Muscle of back (tissue), 3 donors: ENCODE measurements at regions not wholly inside any gene's neighbourhood (a gene's known extent, or its start where the extent isn't known, plus 50 kb on each side); places are given as distances from the start of the nearest gene placed in this dataset.
A peak's percentile ranks its signal among the peaks of the same experiment; 100 is the strongest.

Experiments
- DNase-seq, 3 donors: peaks; one replicate each; pipeline versions ENCODE4 v3.0.0 to v3.0.0-alpha.2; 2013

DNA sequence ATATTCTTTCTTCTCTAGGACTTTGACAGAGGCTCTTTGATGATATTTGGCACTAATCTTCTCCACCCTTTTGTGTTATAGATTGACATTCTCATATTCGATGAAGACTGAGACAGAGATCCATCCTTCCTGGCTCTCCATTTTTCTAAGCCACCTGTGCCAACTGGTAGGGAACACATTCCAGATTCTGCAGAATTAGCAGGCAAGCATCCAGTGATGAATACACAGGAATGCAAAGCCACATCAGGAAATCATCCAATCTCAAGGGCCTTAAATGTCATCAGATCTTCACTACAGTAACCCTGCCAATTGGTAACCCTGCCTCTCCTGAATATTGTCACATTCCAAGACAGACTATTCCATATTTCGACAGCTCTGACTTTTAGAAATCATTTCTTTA lies 718.4 kb upstream of the API5 start:
- peak in 2 of 3 donors; percentile 9 to 34 for DNase-seq

DNA sequence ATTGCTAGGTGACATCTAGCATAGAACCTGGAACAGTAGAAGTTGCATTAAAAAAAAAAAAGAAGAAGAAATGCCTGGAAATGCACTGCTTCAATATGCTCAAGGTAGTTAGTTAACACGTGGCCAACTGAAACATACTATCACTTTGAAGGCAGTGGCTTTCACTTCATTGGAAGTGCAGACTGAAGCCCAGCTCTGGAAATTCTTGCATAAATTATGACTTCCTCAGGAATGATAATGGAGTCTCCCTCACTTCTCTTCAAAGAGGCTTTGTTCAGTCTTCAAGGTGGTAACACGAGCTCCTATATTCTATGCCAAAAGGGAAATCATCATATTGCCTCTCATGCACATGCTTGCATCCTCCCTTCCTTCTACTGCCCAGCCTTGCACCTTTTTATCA lies 715.9 kb upstream of the API5 start:
- DNase-seq: no peak

DNA sequence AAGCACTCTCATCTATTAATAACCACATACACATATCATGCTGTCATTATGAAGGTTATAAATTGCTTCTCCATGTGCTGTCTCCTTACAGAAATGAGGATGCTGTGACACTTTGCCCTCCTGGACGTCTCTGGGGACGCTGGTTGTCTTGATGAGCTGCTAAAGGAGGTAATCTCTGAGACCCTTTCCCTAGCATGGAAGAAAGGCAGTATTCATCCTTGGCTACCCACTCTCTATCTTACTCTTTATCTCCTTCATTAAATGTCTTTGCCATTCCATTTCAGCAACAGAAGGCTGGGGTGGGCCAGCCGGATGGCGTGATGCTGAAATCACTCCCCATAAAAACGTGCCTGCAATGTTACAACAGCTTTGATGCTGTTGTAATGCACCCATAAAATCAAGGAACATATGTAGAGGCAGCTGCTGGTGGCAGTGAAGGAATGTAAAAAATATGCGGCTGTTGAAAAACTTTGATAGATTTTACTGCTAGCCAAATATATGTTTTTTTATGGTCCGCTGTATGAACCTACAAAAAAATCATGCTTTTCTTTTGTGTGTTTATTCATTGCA lies 715.1 kb upstream of the API5 start:
- DNase-seq: no peak

DNA sequence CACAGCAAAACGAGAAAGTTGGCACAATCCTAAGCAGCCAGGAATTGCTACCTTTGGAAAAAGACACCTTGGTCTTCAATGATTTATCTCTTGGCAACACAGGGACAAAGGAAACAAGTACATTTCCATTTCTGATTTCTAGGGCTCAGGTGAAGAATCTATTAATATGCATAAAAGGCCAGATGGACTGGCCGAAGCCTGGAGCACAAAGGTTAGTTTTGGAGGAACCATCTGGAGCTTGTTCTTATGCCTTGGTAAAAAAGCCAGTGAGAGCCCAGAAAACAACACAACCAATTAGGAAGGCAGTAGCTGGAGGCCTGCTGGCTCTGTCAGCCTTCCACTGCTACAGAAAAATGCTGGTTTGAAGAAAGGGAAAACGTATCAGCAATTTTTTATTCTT lies 713.5 kb upstream of the API5 start:
- DNase-seq: no peak

DNA sequence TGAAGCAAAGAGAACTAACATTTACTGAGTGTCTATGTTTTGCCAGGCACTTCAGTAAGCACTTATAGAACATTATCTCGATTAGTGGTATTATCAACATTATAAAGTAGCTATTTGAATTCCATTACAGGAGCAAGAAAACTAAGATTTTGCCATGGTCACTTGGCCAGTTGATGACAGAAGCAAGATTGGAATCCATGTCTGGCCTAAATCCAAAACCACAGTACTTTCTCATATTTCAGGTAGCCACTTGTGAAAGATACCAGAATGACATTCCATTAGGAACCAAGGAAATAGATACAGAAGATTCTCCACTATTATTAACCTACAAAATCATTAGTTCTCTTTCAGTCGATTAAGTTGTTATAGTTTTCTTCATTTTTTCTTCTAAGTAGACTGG lies 691.0 kb upstream of the API5 start:
- DNase-seq: no peak

DNA sequence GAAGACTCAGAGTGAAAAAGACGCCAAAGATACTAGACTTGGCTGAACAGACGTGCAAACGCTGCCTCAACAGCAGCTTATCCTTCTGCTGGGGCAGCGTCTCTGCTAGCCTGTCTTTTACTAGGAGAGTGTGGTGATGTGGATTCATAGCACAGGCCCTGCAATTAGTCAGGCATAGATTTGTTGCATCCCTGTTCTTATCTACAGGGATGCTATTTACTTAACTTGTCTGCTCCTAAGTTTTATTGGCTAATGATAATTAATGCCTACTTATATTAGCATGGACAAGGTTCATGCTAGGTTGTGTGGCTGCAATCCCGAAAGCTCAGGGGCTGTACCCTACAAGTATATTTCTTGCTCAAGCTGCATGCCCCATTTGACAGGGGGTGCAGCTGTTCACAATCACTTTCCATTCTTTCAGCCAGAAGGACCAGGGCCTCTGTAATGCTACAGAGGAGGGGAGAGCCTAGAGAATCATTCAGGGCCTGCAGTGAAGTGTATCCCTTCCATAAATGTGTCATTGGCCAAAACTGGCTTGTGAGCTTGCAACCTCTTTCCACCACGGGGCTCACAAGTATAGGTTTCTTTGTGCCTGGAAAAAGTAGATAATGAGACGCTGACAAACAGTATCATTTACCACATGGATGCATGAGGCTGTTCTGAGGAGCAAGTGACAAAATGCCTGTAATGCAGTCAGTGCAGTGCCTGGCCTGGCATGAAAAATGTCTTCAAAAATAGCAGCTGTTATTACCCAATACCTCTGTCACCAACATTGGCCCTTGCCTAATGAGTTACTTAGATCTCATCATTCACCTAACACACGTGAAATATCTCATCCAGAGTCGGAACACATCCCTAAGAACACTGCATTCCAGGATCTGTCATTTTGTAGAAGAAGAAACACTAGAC lies 685.8 kb upstream of the API5 start:
- DNase-seq: no peak

DNA sequence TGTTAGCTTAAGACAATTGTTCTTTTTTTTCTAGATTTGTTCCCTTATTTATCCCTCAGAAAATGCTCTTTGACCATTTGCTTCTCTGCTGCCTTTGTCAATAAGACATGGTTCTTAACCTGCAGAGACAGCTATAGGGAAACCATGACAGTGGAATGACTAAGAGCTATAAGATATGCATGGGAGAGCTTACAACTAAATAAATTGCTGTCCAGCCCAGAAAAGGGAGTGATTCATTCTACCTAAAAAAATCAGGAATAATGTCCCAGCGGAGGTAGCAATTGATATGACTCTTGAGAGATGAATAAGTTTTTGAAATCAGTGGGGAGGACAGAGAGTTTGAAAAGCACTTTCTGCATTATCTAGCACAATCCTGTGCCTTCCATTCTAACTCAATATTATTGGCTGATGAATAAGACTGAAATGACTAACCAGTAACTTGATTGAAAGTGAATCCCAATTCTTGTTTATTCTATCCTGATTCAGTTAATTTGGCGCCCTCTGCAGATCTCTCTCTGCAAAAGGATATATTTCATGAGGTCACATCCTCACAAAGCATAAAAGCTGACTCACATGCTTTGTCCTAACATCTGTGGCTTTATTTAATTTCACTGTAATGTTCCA lies 680.5 kb upstream of the API5 start:
- peak; percentile 23 to 34 (median 27) for DNase-seq

DNA sequence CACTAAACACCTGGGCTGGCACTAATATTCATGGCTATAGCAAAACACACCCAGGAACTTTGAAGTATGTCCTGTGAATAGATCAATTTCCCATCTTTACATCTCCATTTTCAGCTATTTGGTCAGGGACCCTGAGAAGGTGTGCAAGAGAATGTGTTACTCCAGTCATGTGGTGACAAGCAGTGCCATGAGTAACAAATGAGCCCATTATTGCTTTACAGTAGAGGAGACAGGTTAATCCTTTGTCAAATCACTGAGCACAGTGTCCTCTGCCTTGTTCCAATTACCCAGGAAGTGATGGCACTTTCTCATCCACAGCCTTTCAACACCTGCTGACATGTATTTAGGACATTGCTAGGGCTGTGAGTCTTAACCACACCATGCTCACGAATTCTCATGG lies 664.8 kb upstream of the API5 start:
- no peak for DNase-seq

DNA sequence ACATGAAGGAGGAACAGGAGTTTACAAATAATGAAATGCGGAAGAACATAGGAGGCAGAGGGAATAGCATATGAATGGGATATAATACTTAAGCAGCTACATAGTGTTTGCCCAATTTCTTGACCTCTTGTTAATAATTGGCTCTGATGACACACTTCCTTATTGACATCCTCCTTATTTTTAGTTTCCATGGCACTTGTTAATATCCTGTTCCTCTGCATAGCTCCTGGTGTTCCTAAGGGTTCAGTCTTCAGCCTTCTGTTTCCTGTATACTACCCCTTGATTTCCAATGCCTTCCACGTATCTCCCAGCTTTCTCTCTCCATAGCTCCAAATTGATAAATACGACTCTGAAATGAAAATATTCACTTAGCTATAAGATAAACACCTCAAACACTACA lies 663.8 kb upstream of the API5 start:
- no peak for DNase-seq

DNA sequence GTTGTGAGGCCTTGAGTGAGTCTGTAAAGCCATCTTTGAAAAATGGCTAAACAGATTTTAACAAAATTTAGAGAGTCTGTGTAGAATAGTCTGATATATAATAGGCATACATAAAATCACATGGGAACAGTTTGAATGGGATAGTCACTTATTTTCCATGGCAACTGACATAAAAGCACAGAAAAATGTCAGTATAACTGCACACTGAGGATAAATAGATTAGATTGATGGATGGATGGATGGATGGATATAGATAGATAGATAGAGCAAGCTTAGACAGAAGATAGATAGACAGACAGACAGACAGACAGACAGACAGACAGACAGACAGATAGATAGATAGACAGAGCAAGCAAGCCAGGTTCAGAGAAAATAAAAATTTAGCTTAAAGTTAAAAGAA lies 660.2 kb upstream of the API5 start:
- DNase-seq: no peak

DNA sequence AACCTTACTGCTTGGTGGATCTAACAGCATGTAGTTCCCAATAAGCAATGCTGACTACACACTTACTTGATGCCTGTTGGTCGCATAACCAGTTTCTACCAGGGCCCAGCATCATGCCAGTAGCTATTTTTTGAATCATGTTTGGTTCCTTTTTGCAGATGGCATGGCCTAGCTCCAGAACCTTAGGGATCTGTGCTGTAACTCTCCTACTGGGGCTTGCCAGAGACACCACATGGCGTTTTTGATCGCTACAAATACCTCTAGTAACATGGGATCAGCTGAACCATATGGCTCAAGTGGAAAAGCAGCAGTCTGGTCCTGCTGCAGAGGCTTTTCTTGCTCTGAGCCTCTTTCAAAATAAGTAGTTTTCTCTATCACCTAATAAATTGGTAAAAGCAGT lies 654.6 kb upstream of the API5 start:
- no peak for DNase-seq

DNA sequence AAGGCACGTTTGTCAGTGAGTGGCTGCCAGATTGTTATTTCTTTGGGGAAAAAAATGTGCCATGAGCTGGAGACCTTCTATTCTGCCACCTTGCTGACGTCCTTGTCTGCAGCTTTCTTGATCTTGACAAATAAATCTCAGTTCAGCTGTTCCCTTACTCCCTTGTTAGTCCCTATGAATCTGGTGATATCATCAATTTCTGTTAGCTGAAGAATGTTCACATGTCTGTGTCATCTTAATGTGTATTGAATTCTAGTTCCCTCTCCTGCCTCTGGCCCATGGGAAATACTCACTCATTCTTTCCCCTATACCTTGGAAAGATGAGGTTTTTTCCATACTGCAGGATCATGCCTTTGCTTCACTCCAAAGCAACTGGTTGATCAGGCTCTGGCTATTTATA lies 649.9 kb upstream of the API5 start:
- DNase-seq: no peak

DNA sequence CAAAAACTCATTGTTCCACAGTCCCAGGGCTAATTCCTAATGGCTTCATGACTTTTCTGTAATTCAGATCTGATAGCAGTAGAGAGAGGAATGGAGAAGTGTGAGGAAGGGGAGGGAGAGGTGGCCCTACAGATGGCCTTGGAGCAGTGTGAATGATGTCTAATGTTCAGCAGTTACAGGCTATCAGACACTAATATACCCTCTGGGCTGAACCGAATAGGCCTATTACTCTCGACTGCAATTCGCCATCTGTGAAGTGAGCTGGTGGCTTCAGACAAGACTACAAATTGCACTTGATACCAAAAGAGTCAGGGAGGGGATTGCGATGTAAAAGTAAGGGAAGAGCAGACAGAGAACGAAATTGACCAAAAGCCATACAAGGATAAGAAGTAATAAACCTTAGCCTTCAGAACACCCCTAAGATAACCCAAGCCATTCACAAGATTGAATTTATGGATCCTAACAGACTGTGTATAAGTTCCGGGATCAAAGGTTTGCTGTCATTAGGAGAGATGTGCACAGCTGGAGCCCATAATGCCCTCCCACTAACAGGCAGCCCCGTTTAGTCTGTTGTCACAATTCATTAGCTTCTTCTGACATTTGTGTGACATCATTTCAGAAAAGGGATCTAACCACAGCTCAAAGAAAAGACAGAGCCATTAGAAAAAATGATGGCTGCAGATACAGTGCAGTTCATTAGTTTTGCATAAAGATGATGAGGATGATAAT lies 642.4 kb upstream of the API5 start:
- DNase-seq: no peak

DNA sequence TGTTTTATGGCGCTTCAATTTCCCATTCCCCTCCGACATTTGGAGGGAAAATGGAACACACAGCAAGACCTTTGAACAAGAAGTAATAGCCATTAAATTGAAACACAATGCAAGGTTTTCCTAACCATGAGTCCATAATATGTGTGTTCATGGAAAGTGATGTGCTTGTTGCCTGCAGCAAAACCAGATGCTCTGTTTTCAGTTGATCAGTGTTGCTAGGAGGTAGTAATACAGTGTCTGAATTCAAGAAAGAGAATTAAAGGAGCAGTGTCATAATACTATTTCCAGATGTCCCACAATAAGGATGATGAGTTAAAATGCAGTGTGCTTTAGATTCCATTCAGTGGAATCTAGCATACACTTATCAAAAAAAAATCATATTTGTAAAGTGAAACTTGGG lies 637.4 kb upstream of the API5 start:
- DNase-seq: peak in 2 of 3 donors; percentile 22 to 47

DNA sequence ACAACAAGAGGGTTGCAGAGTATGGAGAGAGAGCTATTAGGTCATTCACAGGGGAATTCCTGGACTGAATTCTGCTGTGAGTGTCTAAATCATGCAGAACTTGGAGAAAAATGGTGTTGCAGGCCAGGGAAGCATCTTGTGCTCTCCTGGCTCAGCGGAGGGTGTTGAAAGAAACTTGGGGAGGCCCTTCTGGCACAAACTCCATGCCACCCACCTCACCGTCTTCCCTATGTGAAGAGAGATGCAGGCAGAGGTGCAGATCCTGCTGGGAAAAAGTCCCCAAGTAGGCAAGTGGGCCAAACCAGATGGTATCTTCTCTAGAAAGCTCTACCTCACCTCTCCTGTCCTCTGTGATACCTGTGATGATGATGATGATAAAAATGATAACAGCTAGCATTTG lies 604.3 kb upstream of the API5 start:
- no peak for DNase-seq

DNA sequence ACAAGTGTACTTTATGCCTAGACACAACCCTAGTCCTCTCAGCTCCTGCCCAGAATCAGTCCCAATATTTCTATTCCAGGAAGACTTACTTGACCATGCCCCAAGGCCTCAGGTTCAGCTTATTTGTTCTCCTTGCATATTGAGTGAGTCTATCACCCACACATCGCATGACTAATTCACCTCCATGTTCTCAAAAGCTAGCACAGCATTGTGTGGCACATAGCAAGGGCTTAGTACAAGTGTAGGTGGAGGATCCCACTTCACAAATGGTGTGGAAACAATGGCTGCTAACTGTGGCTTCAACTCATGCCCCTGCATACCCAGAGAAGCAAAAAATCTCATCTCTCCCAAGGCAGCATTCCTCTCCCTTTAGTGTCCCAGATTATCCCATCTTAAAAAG lies 602.6 kb upstream of the API5 start:
- no peak for DNase-seq

DNA sequence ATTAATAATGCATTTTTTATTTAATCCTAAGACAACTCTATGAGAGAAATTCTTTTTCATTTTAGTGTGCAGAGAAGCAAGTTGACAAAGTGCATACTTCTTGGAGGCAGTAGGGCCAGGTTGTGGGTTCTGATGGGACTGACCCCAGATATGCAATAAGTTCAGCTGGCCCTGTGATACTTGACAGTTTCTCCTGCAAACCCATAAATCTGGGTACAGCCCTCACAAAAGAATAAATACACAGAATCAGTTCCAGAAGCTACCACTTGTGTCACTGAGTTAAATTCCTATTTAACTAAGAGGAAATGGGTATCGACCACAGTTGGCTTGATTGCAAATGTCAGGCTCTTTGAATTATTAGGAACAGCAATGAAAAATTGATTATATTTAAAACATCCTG lies 598.5 kb upstream of the API5 start:
- DNase-seq: no peak

DNA sequence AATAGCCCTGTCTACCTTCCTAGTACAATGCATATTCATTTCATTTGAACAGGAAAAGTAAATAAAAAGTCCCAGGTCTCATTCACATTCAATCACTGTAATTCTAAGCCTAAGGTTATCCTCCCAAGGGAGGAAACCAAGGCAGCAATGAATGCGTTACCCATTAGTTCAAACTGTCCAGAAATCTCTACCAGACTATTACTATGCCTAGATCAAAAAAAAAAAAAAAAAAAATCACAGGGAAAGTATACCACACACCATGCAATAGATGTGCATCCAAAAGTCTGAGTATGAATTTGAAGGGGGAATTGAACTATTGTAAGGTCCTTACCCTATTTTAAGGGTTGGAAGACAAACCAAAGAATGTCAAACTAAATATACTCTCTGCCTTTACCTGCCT lies 598.0 kb upstream of the API5 start:
- DNase-seq: no peak

DNA sequence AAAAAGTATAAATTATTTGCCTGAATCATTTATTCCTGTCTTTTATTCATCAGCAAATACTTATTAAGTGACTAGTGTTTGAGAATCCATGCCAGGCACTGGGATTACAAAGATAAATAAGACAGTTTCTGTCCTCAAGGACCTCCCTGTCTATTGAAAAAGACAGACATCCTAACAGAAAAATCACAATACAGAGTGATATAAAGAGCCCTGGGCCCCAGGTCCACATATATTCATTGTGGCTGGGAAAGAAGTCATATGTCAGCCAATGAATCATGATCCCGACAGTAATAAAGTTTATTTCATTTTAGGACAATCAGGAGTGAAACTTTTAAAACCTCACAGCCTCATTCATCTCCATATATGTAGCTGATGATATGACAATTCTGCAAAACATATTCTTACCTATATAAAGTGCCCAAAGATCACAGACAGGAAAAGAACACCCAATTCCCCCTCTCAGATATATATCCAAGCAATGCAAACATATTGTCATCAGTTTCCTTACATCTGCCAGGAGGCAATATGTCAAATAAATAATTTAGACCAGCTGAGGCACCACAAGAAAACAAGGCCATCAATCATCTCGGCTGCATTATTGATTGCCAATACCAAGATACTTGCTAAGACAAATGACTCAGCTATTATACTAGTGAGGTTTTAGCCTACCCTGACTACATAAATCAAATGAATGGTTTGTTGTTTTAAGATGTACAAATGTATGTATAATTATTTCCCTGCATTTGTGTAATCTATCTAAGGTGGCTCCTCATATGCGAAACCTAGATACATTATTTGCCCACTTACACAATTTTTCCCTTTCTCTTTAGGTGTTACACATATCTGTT lies 590.9 kb upstream of the API5 start:
- DNase-seq: no peak

DNA sequence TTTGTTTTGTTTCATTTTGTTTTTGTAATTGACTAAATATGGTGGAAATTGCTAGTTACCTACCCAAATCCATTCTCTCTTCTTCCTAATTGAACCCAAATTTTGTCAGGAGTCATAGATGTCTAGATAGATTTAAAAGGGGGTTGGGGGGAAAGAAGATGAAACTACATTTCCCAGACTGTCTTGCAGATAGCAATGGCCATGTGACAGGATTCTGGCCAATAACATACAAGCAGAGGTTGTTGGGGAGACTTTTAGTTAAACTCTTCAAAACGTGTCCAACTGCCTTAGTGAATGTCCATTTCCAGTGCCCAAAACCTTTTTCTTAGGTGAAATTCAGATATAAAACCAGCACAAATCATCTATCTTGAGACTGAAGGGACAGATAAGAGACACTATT lies 583.9 kb upstream of the API5 start:
- no peak for DNase-seq

DNA sequence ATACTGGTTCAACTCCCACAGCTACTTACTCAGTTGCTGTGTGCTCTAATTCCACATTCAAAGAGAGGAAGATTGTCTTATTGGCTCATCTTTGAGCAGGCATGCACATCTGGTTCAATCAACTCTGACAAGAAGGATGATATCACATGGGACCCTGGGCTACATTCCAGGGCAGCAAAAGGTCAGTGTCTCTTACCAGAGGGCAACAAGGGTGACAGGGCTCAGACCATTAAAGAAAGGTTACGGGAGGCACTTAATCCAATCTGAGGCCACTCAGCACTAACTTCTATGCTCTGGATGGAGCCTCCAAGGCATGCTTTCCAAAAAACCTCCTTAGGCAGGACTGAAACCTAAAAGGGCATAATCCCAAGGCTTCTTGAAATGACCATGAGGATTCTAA lies 549.4 kb upstream of the API5 start:
- no peak for DNase-seq

DNA sequence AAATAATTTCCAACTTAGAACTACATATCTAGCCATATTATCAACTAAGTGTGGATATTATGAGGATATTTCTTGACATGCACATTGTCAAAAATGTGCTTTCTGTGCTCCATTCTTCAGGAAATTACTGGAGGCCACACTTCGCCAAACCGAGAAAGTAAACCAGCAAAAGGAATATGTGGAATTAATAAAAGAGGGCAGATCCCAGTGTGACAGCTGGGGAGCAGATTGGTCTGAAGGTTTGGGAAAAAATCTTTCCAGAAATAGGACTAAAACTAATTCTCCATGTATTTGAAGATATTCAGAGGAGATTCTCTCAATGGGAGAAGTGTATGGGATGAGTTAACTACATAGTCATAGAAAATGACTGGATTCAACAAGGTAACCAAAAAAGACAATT lies 546.9 kb upstream of the API5 start:
- DNase-seq: no peak
